Lung microvascular endothelial cell (primary cell): ENCODE measurements at regions not wholly inside any gene's neighbourhood (a gene's known extent, or its start where the extent isn't known, plus 50 kb on each side); places are given as distances from the start of the nearest gene placed in this dataset.

Source experiments
- DNase-seq, 2 donors: peaks; one replicate each; pipeline versions ENCODE4 v3.0.0 to v3.0.0-alpha.2; 2010; ENCODE audit warnings: low read depth in 2 of 2

GRCh38 chr5:133830911-133831310 lies 137.5 kb downstream of the C5orf15 start:
- DNase-seq = no peak

- no peak for DNase-seq
These were observed 138.1 kb downstream of the C5orf15 start for GRCh38 chr5:133830281-133830680.

- DNase-seq = no peak
These were observed 138.6 kb downstream of the C5orf15 start for GRCh38 chr5:133829786-133830185.

- DNase-seq = no peak
These were observed 139.7 kb downstream of the C5orf15 start for GRCh38 chr5:133828722-133829121.

- DNase-seq = no peak
These were observed 140.6 kb downstream of the C5orf15 start for GRCh38 chr5:133827830-133828229.

- no peak for DNase-seq
These were observed 141.4 kb downstream of the C5orf15 start for GRCh38 chr5:133827011-133827410.

- no peak for DNase-seq
These were observed 142.7 kb downstream of the C5orf15 start for GRCh38 chr5:133825631-133826289.

GRCh38 chr5:133824661-133825254 lies 143.7 kb downstream of the C5orf15 start:
- DNase-seq = no peak

- DNase-seq = no peak
These were observed 146.5 kb downstream of the C5orf15 start for GRCh38 chr5:133821889-133822288.

- DNase-seq = no peak
These were observed 147.1 kb downstream of the C5orf15 start for GRCh38 chr5:133821311-133821741.

- DNase-seq = no peak
These were observed 147.9 kb downstream of the C5orf15 start for GRCh38 chr5:133820507-133820906.

GRCh38 chr5:133819977-133820471 lies 148.4 kb downstream of the C5orf15 start:
- DNase-seq = no peak

- DNase-seq = no peak
These were observed 149.4 kb downstream of the C5orf15 start for GRCh38 chr5:133818869-133819600.

- no peak for DNase-seq
These were observed 150.4 kb downstream of the C5orf15 start for GRCh38 chr5:133818031-133818431.

- no peak for DNase-seq
These were observed 151.0 kb downstream of the C5orf15 start for GRCh38 chr5:133817456-133817855.

GRCh38 chr5:133816791-133817190 lies 151.6 kb downstream of the C5orf15 start:
- no peak for DNase-seq

GRCh38 chr5:133814152-133814551 lies 154.3 kb downstream of the C5orf15 start:
- DNase-seq = no peak

GRCh38 chr5:133811168-133811567 lies 157.3 kb downstream of the C5orf15 start:
- no peak for DNase-seq

GRCh38 chr5:133809801-133810200 lies 158.6 kb downstream of the C5orf15 start:
- DNase-seq = no peak

- DNase-seq = no peak
These were observed 161.1 kb downstream of the C5orf15 start for GRCh38 chr5:133807348-133807747.

GRCh38 chr5:133806847-133807246 lies 161.6 kb downstream of the C5orf15 start:
- DNase-seq = no peak

GRCh38 chr5:133801955-133802751 lies 166.3 kb downstream of the C5orf15 start:
- DNase-seq = no peak
